ENCODE measurements at regions not wholly inside any gene's neighbourhood (a gene's known extent, or its start where the extent isn't known, plus 50 kb on each side); places are given as distances from the start of the nearest gene placed in this dataset.

DNA sequence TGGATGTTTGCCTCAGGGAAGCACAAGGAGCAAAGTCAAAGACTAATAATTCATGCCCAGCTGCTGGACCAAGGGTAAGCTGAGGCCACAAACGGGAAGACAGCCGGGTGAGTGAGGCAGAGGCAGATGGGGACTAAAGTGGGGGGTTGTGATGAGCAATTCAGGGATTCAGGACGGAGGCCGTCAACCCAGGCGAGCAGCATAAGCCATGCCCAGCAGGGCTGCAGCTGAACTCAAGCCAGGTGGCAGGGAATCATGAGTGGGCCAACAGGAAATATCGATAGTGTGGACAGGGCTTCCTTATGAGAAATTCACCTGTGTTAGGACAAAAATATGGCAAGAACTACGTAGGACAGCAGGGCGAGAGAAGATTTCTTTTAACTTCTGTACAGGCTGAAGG is 246.8 kb downstream of the CDC5L start:
- DNase-seq (ENCODE audit: low read depth in 2 of 2) = no peak

DNA sequence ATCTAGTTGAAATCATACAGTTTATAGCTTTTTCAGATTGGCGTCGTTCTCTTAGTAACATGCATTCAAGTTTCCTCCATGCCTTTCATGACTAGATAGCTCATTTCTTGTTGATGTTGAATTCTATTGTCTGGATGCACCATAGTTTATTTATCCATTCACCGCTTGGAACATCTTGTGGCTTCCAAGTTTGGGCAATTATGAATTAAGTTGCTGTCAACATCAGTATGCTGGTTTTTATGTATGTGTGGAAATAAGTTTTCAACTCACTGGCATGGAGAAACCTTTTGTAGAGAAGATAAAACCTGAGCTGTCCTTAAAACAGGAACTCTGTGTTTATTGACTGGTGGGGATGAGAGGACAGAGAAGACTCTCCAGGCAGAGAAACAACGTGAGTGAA is 248.0 kb downstream of the CDC5L start:
- DNase-seq (ENCODE audit: low read depth in 2 of 2) = no peak

DNA sequence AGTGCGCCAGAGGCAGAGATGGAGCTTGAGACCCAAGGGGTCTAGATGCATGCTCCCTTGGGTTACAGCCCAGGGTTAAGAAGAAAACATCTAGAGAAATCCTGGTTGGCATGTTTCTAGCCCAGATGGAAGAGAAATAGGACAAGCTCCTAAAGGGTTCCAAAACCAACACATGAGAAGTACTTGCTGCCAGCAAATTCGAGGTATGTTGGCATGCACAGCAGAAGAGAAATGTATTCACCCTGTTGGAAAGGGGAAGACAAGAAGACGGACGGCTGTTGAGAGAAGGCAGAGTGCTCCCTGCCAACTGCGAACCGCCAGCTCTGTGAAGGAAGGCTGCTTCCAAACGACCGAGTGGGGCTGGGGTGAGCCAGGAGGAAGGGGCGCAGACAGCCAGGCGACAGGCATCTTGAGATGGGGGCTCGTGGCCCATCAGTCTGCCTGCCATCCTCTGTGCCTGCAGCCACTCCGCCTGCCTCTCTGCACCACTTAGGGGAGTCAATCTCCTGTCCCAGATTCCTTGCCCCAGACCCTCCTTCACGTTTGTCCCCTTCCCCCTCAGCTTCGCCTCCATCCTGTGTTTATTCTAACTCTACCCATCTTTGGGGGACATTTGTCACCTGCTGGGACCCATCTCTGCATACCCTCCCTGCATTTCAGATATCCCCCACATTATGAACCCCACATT is 249.2 kb downstream of the CDC5L start:
- no peak for DNase-seq (ENCODE audit: low read depth in 2 of 2)

DNA sequence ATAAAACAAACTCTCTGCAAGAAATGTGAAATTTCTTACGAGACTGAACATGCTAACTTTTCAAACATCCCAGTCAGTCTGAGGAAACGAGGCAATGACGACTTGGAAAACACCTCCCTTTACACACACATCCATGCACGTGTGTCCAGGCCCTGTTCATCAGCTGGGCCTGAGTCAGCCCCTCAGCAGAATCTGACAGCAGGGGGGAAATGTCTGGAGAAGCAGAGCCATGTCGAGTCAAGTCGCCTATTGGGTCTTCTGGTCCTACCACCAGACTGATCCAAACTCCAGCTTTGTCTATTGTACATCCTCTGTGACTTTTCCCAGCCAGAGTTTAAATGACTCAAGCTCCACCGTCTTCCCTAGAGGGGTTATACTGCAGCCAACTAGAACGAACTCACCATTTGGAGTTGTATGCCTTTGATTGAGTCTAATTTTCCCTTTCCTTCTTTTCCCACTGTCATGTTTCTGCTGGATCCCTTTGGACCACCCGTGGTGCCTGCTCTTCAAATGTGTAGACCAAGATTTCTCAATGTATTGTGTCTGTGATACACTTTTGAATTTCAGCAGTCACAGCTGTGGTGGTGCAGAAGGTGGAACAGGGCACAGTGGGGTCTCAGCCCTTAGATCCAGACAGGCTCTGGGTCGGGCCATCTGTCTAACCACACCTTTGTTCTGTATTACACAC is 254.0 kb downstream of the CDC5L start:
- DNase-seq (ENCODE audit: low read depth in 2 of 2) = no peak

DNA sequence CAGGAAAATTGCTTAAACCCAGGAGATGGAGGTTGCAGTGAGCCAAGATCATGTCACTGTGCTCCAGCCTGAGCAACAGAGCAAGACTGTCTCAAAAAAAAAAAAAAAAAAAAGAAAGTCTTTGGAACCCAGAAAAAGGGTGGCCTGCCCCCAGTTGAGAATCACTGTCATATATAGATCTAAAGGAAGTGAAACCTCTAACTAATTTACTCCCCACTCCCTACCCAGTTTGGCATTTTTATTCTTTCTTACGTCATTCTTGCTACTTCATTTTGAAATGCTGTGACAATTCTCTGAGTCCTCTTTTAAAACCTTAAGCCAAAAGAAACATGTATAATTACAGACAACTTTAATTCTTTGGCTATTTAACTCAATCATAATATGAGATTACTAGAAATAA is 254.8 kb downstream of the CDC5L start:
- DNase-seq (ENCODE audit: low read depth in 2 of 2) = no peak

DNA sequence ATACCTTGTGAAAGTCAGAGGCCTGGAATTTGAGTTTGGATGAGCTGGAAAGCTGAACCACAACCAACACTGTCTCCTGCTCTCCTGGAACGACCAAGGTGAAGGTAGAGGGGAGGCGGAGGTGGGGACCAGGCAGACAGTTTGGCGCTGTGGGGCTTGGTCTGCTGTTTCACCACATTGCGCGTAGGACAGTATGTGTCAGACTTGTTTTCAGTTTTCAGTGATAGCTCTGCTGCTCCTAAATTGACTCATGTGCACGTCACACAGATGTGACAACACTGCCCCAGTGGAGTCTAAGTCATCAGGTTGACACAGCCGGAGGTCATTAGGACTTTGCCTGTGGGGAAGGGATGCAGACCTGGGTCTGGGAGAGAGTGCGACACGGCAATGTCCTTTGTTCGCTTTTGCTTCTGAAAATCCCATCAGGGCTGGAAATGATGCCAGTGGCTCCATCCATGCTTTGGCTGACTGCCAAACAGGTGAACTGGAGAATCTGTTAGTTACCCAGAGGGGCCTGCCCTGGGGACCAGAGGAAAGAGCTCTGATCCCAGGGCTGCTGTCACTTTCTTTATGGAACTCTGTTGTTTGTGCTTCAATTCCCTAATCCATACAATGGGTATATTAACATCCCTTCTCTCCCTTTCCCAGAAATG is 255.5 kb downstream of the CDC5L start:
- no peak for DNase-seq (ENCODE audit: low read depth in 2 of 2)

DNA sequence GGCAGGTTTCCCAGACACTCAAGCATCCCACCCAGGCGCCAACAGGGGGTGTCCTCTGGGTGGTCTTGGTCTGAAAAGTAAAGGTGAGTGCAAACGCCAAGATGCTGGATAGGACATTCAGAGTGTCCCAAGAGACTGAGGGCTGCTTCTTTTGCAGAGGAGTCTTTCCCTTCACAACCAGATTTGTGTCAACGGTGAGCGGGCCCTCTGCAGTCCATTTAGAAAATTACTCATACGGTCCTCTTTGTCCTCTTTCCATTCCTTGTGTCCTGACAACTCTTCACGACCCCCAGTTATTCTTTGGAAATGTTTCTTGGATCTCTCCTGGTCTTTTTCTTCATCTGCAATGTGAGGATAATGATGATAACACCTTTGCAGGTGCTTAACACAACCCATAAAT is 257.8 kb downstream of the CDC5L start:
- no peak for DNase-seq (ENCODE audit: low read depth in 2 of 2)

DNA sequence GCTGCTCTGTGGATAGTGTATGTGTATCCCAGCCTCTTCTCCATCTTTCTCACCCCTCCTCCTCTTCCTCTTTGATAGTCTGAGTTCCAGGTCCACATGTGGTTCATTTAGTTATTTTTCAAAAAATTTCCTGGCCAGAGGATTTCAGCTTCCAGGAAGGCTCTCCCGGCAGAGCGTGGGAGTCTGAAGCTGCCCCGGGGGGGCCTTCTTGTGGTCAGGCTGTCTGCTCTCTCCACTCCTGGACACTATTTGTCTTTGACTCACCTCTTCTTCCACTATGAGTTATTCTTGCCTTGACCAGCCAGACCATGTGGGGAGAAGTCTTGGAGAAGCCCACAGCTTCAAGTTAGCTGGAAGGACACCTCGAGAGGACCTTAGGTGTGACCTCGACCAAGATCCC is 258.8 kb downstream of the CDC5L start:
- DNase-seq (ENCODE audit: low read depth in 2 of 2) = no peak

DNA sequence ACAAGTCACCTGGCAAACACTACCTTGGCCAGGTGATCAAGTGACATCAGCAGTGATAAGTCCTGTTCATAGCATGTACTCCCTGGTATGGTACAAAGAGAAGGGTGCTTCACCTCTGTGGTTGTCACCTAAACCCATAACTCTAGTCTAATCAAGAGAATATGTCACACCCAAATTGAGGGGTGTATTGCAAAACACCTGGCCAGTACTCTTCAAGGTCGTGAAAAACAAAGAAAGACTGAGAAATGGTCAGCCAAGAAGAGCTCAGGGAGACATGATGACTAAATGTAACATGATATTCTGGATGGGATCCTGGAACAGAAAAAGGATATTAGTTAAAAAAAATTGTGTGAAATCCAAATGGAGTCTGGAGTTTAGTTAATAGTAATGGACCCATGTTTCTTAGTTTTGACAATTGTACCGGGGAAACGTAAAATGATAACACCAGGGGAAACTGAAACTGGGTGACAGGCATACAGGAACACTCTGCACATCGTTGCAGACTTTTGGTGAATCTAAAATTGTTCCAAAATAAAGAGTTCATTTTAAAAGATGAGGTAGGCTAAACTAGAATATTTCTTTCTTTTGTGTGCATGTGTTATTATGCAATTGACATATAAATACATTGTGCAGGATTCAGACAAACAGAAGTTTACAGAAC is 262.0 kb downstream of the CDC5L start:
- no peak for DNase-seq (ENCODE audit: low read depth in 2 of 2)

DNA sequence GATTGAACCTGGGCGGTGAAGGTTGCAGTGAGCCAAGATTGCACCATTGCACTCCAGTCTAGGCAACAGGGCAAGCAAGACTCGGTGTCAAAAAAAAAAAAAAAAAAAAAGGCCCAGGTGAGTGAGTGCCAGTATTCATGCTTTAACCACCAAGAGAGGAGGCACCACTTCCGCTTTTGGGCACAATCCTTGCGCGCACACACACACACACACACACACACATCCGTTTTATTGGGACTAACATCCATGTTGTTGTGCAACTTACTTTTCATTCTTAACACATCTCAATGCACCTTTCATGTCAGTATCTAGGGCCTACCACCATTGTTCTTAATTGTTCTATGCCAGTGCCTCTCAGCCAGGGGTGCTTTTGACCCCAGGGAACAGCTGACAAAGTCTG is 263.0 kb downstream of the CDC5L start:
- no peak for DNase-seq (ENCODE audit: low read depth in 2 of 2)

DNA sequence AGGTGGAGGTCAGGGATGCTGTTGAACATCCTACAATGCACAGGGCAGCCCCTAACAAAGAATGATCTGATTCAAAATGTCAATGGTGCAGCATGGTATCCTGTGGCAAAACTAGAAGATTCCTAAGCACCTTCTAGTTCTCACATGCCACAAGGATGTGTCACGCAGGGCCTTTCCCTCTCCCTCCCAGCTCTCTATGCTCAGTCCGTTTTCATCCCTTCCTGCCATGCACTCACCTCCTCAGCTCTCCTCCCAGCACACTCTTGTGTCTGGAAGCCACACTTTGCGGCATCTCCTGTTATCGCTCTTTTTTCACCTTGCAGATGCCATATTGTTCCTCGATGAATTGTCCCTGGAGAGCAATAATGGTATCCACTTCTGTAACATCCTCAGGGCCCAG is 263.4 kb downstream of the CDC5L start:
- DNase-seq (ENCODE audit: low read depth in 2 of 2) = no peak

DNA sequence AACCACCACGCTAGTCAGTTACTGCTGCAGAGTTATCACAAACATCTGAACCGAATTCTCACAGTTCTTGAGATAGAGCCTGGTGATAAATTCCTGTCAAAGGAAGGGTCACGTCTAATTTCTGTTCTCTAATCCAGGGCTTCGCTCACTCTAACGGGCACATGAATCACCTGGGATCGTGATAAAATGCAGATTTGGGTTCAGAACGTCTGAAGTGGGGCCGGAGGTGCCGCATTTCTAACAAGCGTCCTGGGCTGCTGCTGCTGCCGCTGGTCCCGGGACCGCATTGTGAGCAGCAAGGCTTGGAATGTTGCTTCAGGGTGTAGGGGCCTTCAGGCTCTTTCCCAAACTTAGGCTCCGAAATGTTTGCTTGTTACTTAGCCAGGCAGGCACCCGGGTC is 264.1 kb downstream of the CDC5L start:
- DNase-seq (ENCODE audit: low read depth in 2 of 2) = no peak

DNA sequence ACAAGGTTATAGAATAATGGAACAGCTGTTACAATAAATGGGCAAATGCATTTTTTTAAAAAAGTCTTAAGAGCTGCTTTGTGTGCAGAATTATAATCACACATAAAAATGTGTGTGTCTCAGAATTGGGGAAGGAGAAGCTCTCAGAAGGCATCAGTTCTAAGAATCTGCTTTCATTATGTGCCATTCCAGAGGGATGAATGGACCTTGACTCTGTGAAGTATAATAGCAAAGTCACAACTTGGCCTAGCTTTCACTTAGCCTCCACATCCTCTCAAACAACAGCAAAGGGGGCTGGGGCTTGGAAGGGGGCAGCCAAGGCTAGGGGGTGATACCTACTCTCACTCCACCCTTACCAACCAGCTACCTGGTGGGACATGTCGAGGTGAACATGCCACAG is 265.0 kb downstream of the CDC5L start:
- no peak for DNase-seq (ENCODE audit: low read depth in 2 of 2)

DNA sequence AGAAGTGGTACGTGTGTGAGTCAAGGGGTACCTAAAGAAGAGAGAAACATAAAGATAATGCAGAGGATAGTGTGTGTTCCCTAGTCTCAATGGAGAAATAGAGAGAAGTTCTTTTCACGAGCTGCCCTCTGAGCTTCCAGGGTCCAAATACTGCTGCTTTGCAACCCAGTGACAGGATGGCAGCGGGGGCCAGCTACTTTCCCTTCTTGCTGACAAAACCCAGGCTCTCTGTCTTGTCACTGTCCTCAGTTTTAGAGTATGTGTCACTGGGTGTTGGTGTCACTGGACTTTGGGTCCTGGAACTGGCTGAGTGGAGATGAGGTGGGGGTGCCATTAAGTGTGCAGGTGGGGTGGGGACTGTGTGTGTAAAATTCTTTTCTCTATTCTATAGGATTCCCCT is 265.6 kb downstream of the CDC5L start:
- no peak for DNase-seq (ENCODE audit: low read depth in 2 of 2)

DNA sequence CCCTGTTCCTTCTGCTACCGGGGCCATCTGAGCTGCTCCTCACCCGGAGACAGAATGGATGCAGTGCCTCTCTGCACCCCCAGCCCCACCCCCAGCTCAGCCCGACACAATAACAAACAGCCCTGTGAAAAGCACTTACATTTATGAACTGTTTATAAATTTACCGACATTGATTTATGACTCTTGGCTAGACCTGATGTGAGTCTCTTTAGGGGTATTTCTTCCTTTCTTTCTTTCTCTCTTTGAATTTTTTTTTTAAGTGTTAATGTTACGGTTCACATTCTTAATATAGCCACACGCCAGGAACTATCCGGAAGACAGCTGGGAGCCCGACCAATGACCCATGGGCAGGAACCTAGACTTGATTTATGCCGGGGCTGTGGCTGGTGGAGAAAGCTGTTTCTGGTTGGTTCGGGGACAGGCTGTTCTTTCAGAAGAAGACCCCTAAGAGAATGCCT is 266.3 kb downstream of the CDC5L start:
- DNase-seq (ENCODE audit: low read depth in 2 of 2) = no peak

DNA sequence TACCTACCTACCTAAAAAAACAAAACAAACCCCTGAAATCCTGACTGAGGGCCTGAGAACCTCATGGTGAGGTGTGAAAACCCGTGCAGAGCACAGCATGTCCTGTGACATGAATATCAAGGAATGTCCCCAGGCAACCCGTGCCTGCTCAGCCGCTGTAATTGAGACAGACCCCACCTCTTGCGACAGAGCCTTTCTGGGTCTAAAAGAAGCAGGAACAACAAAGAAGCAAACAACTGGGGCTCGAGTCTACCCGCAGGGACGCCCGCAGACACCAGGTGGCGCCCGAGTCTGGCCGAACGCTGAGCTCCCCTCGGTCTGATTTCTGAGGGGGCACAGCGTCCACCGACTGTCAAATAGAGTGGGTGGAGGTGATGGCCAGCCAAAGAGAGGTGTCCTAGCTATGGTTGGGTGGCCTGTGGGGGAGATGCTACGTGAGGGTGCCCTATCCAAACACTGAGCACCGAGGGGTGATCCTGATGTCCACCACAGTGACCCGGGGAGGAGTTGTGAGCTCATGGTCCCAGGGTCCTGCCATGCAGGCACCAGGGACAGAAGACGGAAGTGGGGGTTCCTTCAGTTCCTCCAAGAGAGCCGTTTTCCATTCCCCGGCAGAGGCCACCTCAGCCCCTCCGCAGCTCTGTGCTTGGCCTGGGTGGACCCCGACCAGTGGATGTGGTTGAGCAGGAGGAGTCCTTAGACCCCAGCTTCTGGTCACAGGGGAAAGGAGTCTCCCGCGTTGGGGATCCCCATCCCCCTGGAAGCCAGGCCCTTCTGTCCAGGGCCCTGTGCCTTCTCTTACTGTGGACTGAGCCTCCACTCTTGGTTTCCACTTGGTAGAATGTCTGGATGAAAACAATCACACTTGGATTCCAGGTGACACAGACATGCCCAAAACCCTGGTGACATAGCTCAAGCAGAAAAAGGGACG is 268.2 kb downstream of the CDC5L start:
- DNase-seq (ENCODE audit: low read depth in 2 of 2) = peak; percentile 41 to 66

DNA sequence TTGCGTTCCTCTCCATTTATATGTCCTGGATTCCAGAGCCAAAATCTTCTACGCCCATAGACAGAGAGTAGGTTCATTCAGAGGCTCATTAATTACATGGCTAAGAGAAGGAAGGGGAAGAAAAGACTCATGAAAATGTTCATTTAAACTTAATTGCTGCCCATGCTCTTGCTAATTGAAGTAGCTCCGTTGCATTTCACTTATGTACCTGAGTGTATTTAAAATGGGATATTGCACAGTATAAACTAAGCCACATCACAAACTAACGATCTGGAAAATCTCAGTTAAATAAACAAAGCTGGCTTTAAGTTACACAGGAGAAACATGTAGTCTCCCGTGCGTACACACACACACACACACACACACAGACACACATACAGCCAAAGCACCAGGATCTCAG is 269.2 kb downstream of the CDC5L start:
- no peak for DNase-seq (ENCODE audit: low read depth in 2 of 2)

DNA sequence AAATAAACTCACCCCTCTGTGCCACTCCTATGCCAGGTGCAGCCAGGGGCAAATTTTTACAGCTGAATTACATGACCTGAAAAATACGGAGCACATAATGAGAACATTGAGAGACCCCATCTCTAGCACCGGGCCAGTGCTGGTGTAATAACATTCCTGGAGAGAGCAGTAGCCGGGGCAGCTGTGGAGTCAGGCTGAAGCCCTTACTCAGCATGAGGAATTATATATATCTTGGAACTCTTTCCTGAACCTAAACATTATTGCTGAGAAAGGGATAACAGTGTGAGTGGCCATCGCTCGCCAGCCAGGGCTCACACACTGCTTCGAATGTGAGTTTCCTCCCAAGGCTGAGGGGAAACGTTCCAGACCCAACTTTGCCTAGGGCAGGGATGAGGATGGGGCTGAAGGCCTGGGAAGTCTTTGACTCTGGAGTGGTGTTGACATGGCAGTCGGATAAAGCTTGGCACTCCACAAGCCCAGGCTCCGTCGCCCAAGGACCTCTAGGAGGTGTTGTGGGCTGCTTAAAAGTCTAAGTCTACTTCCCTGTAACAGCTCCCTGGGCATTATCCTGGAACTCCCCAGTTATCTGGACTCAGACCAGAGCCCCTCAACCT is 269.8 kb downstream of the CDC5L start:
- DNase-seq (ENCODE audit: low read depth in 2 of 2) = no peak

DNA sequence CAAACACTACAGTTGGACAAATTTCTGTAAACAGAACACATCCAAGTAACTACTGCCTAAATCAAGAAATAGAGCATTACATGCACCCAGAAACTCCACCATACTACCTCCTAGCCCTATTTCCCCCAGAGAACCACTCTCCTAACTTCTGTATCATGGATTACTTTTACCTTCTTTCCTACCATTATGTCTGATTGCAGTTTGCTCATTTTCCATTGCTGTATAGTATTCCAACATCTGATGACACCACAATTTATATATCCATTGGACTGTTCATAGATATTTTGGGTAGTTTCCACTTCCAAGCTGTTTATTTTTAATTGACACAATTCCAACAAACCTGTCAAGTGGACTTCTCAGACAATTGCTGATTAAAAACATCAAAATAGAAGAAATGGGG is 271.1 kb downstream of the CDC5L start:
- DNase-seq (ENCODE audit: low read depth in 2 of 2) = no peak

DNA sequence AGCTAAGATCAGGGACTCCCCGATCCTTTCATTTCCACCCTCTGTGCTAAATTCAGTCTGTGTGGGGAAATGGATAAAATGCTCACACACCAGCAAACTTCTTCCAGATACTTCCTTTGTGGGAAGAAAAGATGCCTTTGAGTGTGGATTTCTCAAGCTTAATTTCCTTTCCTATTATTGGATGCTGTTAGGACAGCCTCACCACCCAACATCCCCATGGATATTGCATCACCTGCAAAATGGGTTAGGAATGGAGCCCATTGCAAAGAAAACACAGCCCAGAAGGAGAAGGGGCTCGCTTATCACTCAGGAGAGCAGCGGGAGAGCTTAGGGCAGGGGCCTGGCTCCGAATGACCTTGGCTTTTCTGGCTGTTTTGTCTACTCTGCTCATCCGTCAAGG is 272.2 kb downstream of the CDC5L start:
- no peak for DNase-seq (ENCODE audit: low read depth in 2 of 2)

DNA sequence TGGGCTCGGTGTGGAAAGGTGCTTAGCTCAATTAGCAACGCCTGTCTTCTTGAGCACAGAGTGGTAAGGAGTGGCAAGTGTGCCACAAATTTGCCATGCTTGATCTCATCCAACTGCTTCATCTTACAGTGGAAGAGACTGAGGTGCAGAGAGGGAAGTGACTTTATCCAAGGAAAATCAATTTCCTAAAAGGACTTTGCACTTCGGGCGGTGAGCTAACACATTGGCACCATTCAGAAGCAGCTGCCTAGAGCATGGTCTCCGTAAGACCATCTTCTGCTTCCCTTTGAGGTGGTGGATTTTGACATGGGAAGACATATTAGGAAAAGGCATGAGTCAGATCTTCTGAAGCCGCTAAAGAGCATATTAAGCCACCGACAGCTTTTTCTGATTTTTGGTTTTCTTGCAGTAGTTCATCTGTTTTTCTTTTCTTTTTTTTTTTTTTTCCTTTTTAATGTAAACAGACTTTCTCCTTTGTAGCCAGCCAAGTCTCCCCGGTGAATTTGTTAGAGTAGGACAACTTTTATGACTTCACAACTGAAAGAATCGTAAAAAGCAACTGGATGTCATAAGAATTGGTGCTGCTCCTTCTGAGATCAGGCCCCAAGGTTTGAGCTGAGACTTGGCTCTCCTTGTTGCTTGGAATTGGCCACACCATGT is 273.2 kb downstream of the CDC5L start:
- DNase-seq (ENCODE audit: low read depth in 2 of 2) = no peak

All from activated CD8-positive, alpha-beta memory T cell treated with anti-CD3 and anti-CD28 coated beads for 4 hours (primary cell).